HUES6 (cell line): ENCODE measurements at regions not wholly inside any gene's neighbourhood (a gene's known extent, or its start where the extent isn't known, plus 50 kb on each side); places are given as distances from the start of the nearest gene placed in this dataset.
"Not testable (repeated sequence)": the region's sequence is repeated elsewhere in the genome, so short reads cannot be mapped to it uniquely, and the experiment has no call there.

ENCODE experiments used
- H3K27ac ChIP-seq: 2 replicates; pipeline ENCODE4 v1.7.0; 2013; ENCODE audit warnings: low read depth, mild to moderate bottlenecking, low read length, inconsistent platforms
- H3K27me3 ChIP-seq: 2 replicates; pipeline ENCODE4 v1.6.1; 2013; ENCODE audit warnings: low read length; ENCODE audit not compliant: control insufficient read depth, insufficient read depth
- H3K36me3 ChIP-seq: 2 replicates; pipeline ENCODE4 v1.6.1; 2013; ENCODE audit warnings: low read length; ENCODE audit not compliant: control insufficient read depth, insufficient read depth
- H3K4me1 ChIP-seq: 2 replicates; pipeline ENCODE4 v1.6.1; 2013; ENCODE audit warnings: low read length; ENCODE audit not compliant: control insufficient read depth, insufficient read depth
- H3K4me3 ChIP-seq: 2 replicates; pipeline ENCODE4 v1.5.1; 2013; ENCODE audit warnings: low read depth, low read length
- H3K9ac ChIP-seq: one replicate; pipeline ENCODE4 v1.6.1; 2013; ENCODE audit warnings: mild to moderate bottlenecking, low read length
- H3K9me3 ChIP-seq: 2 replicates; pipeline ENCODE4 v1.6.1; 2013; ENCODE audit warnings: low read depth, low read length; ENCODE audit not compliant: control insufficient read depth, insufficient read depth

- Histone ChIP-seq H3K27me3 (peaks cover 53% of the 10 kb centered on the region), H3K4me1 (peaks cover 43% of the 10 kb centered on the region), H3K36me3 (no peaks in the 10 kb centered on the region), H3K27ac (no peak overlapping the region), H3K9me3 (no peaks in the 10 kb centered on the region), H3K9ac (no peak overlapping the region), H3K4me3 (no peak overlapping the region)
Measured at GRCh38 chr16:86344881-86345280, 165.4 kb upstream of the FOXF1 start.

GRCh38 chr16:86345516-86345915 lies 164.8 kb upstream of the FOXF1 start:
- no peak overlapping the region for H3K4me3 ChIP-seq
- H3K4me1 ChIP-seq, result peaks cover 46% of the 10 kb centered on the region
- H3K27me3 ChIP-seq, result peaks cover 53% of the 10 kb centered on the region
- H3K27ac ChIP-seq, result no peak overlapping the region
- H3K9me3 ChIP-seq, result no peaks in the 10 kb centered on the region
- no peak overlapping the region for H3K9ac ChIP-seq
- no peaks in the 10 kb centered on the region for H3K36me3 ChIP-seq

GRCh38 chr16:86346034-86346433 lies 164.3 kb upstream of the FOXF1 start:
- Histone ChIP-seq H3K27me3 (peaks cover 50% of the 10 kb centered on the region), H3K9me3 (no peaks in the 10 kb centered on the region), H3K27ac (no peak overlapping the region), H3K9ac (no peak overlapping the region), H3K4me3 (no peak overlapping the region), H3K36me3 (no peaks in the 10 kb centered on the region), H3K4me1 (peaks cover 44% of the 10 kb centered on the region)

GRCh38 chr16:86347090-86347489 lies 163.2 kb upstream of the FOXF1 start:
- Histone ChIP-seq H3K9ac (no peak overlapping the region), H3K36me3 (no peaks in the 10 kb centered on the region), H3K9me3 (no peaks in the 10 kb centered on the region), H3K27me3 (peaks cover 42% of the 10 kb centered on the region), H3K4me1 (peaks cover 47% of the 10 kb centered on the region), H3K4me3 (no peak overlapping the region), H3K27ac (no peak overlapping the region)

GRCh38 chr16:86347916-86348555 lies 162.3 kb upstream of the FOXF1 start:
- H3K27me3 ChIP-seq, result peaks cover 37% of the 10 kb centered on the region

GRCh38 chr16:86349338-86349900 lies 160.9 kb upstream of the FOXF1 start:
- Histone ChIP-seq H3K9me3 (no peaks in the 10 kb centered on the region), H3K36me3 (no peaks in the 10 kb centered on the region), H3K4me3 (no peak overlapping the region), H3K27ac (no peak overlapping the region), H3K4me1 (peaks cover 44% of the 10 kb centered on the region), H3K27me3 (peaks cover 23% of the 10 kb centered on the region), H3K9ac (no peak overlapping the region)

More at GRCh38 chr16:86347916-86348555, 162.3 kb upstream of the FOXF1 start:
- Histone ChIP-seq H3K9ac (no peak overlapping the region), H3K27ac (no peak overlapping the region), H3K36me3 (no peaks in the 10 kb centered on the region), H3K4me1 (peaks cover 43% of the 10 kb centered on the region), H3K9me3 (no peaks in the 10 kb centered on the region), H3K4me3 (no peak overlapping the region)

DNA sequence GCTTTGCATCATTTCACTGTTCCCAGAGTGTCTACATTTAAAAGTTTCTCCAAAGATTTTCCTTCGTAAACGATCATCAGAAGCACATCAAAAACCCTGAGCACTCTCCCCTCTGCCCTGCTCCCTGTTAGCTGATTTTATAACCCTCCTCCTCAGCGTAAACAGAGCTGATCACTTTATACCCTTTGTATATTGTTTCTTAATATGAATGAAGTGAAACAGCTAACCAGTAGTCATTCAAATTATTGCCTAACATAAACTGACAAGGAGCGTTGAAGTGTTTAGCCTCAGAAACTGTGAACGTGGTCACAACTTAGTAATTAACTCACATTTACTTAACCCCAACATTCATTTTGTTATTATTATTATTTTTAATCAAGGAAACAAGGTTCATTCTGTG lies 160.0 kb upstream of the FOXF1 start:
- H3K27me3 ChIP-seq, result peaks cover 16% of the 10 kb centered on the region
- H3K4me1 ChIP-seq, result peaks cover 40% of the 10 kb centered on the region
- no peaks in the 10 kb centered on the region for H3K36me3 ChIP-seq
- no peak overlapping the region for H3K4me3 ChIP-seq
- H3K9me3 ChIP-seq, result peaks cover 6% of the 10 kb centered on the region
- no peak overlapping the region for H3K27ac ChIP-seq
- no peak overlapping the region for H3K9ac ChIP-seq

GRCh38 chr16:86351041-86351784 lies 159.1 kb upstream of the FOXF1 start:
- Histone ChIP-seq H3K27me3 (peaks cover 16% of the 10 kb centered on the region), H3K4me3 (no peak overlapping the region), H3K27ac (no peak overlapping the region), H3K36me3 (no peaks in the 10 kb centered on the region), H3K9ac (no peak overlapping the region), H3K9me3 (peaks cover 15% of the 10 kb centered on the region), H3K4me1 (peaks cover 37% of the 10 kb centered on the region)

- not testable (repeated sequence) for H3K4me3 ChIP-seq, H3K36me3 ChIP-seq, H3K27ac ChIP-seq, H3K9ac ChIP-seq
- peaks cover 21% of the 10 kb centered on the region for H3K9me3 ChIP-seq
- peaks cover 16% of the 10 kb centered on the region for H3K27me3 ChIP-seq
- H3K4me1 ChIP-seq, result peaks cover 37% of the 10 kb centered on the region
Measured at GRCh38 chr16:86351785-86352139, 158.6 kb upstream of the FOXF1 start.

DNA sequence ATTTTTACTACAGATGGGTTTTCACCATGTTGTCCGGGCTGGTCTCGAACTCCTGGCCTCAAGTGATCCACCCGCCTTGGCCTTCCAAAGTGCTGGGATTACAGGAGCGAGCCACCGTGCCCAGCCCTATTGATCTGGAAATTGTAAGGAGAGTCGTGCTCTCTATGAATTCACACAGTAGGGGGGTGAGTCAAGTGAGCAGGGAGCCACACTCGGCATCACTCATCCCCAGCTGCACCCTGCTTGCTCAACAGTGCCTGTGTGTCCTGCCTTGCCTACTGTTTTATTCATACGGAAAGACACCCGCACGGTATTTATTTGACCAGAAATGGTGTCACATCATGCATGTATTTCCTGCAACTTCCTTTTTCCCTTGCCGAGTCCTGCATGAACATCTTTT lies 157.2 kb upstream of the FOXF1 start:
- H3K4me1 ChIP-seq, result peaks cover 40% of the 10 kb centered on the region
- H3K9ac ChIP-seq, result no peak overlapping the region
- H3K27me3 ChIP-seq, result peaks cover 7% of the 10 kb centered on the region
- peaks cover 26% of the 10 kb centered on the region for H3K9me3 ChIP-seq
- H3K4me3 ChIP-seq, result no peak overlapping the region
- no peaks in the 10 kb centered on the region for H3K36me3 ChIP-seq
- H3K27ac ChIP-seq, result no peak overlapping the region

DNA sequence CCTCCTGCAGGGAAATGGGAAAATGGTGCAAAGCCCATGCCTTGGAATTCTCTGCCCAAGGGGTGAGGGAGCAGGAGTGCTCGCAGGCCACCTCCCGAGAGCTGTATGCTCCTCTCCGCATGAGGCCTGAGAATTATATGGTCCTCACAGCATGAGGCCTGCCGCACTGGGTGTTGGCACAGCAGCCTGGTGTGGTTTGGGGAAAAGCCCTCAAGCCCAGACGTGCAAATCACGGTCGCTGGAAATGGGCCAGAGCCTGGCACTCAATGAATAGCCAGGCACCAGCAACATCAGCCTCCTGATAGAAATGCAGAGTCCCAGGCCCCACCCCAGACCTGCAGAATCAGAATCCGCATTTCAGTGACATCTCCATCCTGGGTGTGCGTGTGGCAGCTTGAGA lies 156.4 kb upstream of the FOXF1 start:
- Histone ChIP-seq H3K4me1 (peaks cover 46% of the 10 kb centered on the region), H3K27ac (no peak overlapping the region)

More for the DNA sequence above, 156.4 kb upstream of the FOXF1 start:
- Histone ChIP-seq H3K4me3 (no peak overlapping the region), H3K9me3 (peaks cover 26% of the 10 kb centered on the region), H3K36me3 (no peaks in the 10 kb centered on the region), H3K9ac (no peak overlapping the region), H3K27me3 (peaks cover 6% of the 10 kb centered on the region)
